H1 (cell line): ENCODE measurements at regions not wholly inside any gene's neighbourhood (a gene's known extent, or its start where the extent isn't known, plus 50 kb on each side); places are given as distances from the start of the nearest gene placed in this dataset.

Experiments
- ATF2 ChIP-seq: IDR thresholded peaks from 2 replicates; pipeline ENCODE4 v1.6.1; 2012; ENCODE audit warnings: low read length, inconsistent platforms
- BRCA1 ChIP-seq: IDR thresholded peaks from 2 replicates; pipeline ENCODE4 v1.6.1; 2012; ENCODE audit warnings: low read depth, low read length, improper control_type of control experiment
- EGR1 ChIP-seq: IDR thresholded peaks from 2 replicates; pipeline ENCODE4 v1.6.1; 2011; ENCODE audit warnings: low read depth, low read length, borderline replicate concordance
- EP300 ChIP-seq, 2 experiments: IDR thresholded peaks; 1 replicate in 1 of 2; 2 replicates in 1 of 2; pipeline ENCODE4 v1.6.1; 2011 to 2012; ENCODE audit warnings: low read depth in 2 of 2, low read length in 2 of 2, mild to moderate bottlenecking in 2 of 2, borderline replicate concordance in 1 of 2, inconsistent platforms in 1 of 2, moderate library complexity in 1 of 2
- EZH2 ChIP-seq: fragments of 200-600 bp; sonication (generic); IDR thresholded peaks from 2 replicates; pipeline ENCODE4 v1.7.1; 2012; ENCODE audit warnings: low read depth, mild to moderate bottlenecking, moderate library complexity, low read length, inconsistent platforms; ENCODE audit not compliant: severe bottlenecking
- POLR2AphosphoS5 ChIP-seq: IDR thresholded peaks from 2 replicates; pipeline ENCODE4 v1.6.1; 2011; ENCODE audit warnings: low read depth, low read length
- RAD21 ChIP-seq, 2 experiments: IDR thresholded peaks in 1 of 2; conservative IDR thresholded peaks in 1 of 2; 2 replicates each; pipeline ENCODE4 v1.6.1; 2011; ENCODE audit warnings: low read depth in 2 of 2, low read length in 2 of 2, improper control_type of control experiment in 1 of 2, inconsistent platforms in 1 of 2, mild to moderate bottlenecking in 1 of 2, moderate library complexity in 1 of 2
- RXRA ChIP-seq: IDR thresholded peaks from 2 replicates; pipeline ENCODE4 v1.6.1; 2011; ENCODE audit warnings: low read depth, mild to moderate bottlenecking, low read length, moderate library complexity; ENCODE audit not compliant: insufficient read depth
- SP1 ChIP-seq: IDR thresholded peaks from 2 replicates; pipeline ENCODE4 v1.6.1; 2011; ENCODE audit warnings: low read depth, low read length
- SUZ12 ChIP-seq: fragments of 200-600 bp; sonication (generic); IDR thresholded peaks from 2 replicates; pipeline ENCODE4 v1.6.1; 2012; ENCODE audit warnings: mild to moderate bottlenecking, inconsistent platforms, low read length, moderate library complexity, mixed read lengths
- TAF1 ChIP-seq: IDR thresholded peaks from 2 replicates; pipeline ENCODE4 v1.6.1; 2011; ENCODE audit warnings: mild to moderate bottlenecking, low read depth, low read length
- TAF7 ChIP-seq: optimal IDR thresholded peaks from 2 replicates; pipeline ENCODE3; 2011; ENCODE audit warnings: low read depth, mild to moderate bottlenecking, inconsistent platforms, low read length, moderate library complexity, borderline replicate concordance
- TEAD4 ChIP-seq: IDR thresholded peaks from 2 replicates; pipeline ENCODE4 v1.6.1; 2012; ENCODE audit warnings: low read depth, low read length, inconsistent platforms, mixed read lengths
- TF ChIP-seq, protein P1 (sequence below), 3 experiments: IDR thresholded peaks; 1 replicate in 2 of 3; 2 replicates in 1 of 3; pipeline versions ENCODE4 v1.5.1 to v1.6.1; 2011; ENCODE audit warnings: low read length in 3 of 3, mild to moderate bottlenecking in 3 of 3, inconsistent platforms in 2 of 3, low read depth in 1 of 3, moderate library complexity in 1 of 3; ENCODE audit not compliant: insufficient read depth in 1 of 3; ENCODE audit errors: control extremely low read depth in 1 of 3

GRCh38 chr7:66537876-66538275 lies 90.8 kb upstream of the KCTD7 start:
- no peak for TF ChIP-seq ATF2
- TF ChIP-seq RAD21 (IDR thresholded peaks at IDR 0.05 in 1 of 2, conservative IDR thresholded peaks at IDR 0.05 in 1 of 2; ENCODE audit: low read depth in 2 of 2, low read length in 2 of 2): no peak
- no peak for TF ChIP-seq RXRA
- TF ChIP-seq POLR2AphosphoS5: no peak
- TF ChIP-seq TAF7: no peak
- TF ChIP-seq, protein P1, sequence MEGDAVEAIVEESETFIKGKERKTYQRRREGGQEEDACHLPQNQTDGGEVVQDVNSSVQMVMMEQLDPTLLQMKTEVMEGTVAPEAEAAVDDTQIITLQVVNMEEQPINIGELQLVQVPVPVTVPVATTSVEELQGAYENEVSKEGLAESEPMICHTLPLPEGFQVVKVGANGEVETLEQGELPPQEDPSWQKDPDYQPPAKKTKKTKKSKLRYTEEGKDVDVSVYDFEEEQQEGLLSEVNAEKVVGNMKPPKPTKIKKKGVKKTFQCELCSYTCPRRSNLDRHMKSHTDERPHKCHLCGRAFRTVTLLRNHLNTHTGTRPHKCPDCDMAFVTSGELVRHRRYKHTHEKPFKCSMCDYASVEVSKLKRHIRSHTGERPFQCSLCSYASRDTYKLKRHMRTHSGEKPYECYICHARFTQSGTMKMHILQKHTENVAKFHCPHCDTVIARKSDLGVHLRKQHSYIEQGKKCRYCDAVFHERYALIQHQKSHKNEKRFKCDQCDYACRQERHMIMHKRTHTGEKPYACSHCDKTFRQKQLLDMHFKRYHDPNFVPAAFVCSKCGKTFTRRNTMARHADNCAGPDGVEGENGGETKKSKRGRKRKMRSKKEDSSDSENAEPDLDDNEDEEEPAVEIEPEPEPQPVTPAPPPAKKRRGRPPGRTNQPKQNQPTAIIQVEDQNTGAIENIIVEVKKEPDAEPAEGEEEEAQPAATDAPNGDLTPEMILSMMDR (IDR thresholded peaks at IDR 0.05; ENCODE audit: control extremely low read depth in 1 of 3, insufficient read depth in 1 of 3, low read depth in 1 of 3, low read length in 3 of 3): no peak
- TF ChIP-seq EZH2: no peak
- no peak for TF ChIP-seq EP300 (IDR thresholded peaks at IDR 0.05; ENCODE audit: borderline replicate concordance in 1 of 2, low read depth in 2 of 2, low read length in 2 of 2)
- no peak for TF ChIP-seq SP1
- TF ChIP-seq EGR1: no peak
- no peak for TF ChIP-seq TAF1
- TF ChIP-seq BRCA1: no peak
- no peak for TF ChIP-seq TEAD4
- TF ChIP-seq SUZ12: no peak
